Natural killer cell (primary cell): ENCODE measurements at regions not wholly inside any gene's neighbourhood (a gene's known extent, or its start where the extent isn't known, plus 50 kb on each side); places are given as distances from the start of the nearest gene placed in this dataset.

Experiments
- ATAC-seq, 3 donors: fragments of 150-1000 bp in 2 of 3; fragments of 200-7000 bp in 1 of 3; cut with Tn5 transposase; 1 replicate in 1 of 3; 2 replicates in 2 of 3; pipeline ENCODE4 v1.10.0; 2021; ENCODE audit warnings: mild to moderate bottlenecking in 2 of 3, moderate library complexity in 2 of 3
- DNase-seq, 2 donors: peaks; one replicate each; pipeline versions ENCODE4 v3.0.0 to v3.0.0-alpha.2; 2013 to 2021; ENCODE audit warnings: mixed read lengths in 1 of 2
- H3K27ac ChIP-seq: one replicate; pipeline ENCODE4 v1.5.1; 2013; ENCODE audit warnings: mild to moderate bottlenecking, low read length
- H3K27me3 ChIP-seq: one replicate; pipeline ENCODE4 v1.6.1; 2013; ENCODE audit warnings: low read length; ENCODE audit not compliant: control insufficient read depth, insufficient read depth
- H3K36me3 ChIP-seq: one replicate; pipeline ENCODE4 v1.6.1; 2013; ENCODE audit warnings: low read length; ENCODE audit not compliant: control insufficient read depth, insufficient read depth
- H3K4me1 ChIP-seq: one replicate; pipeline ENCODE4 v1.6.1; 2013; ENCODE audit warnings: low read length; ENCODE audit not compliant: control insufficient read depth, insufficient read depth
- H3K4me3 ChIP-seq: one replicate; pipeline ENCODE4 v1.5.1; 2013; ENCODE audit warnings: low read length
- H3K9me3 ChIP-seq: one replicate; pipeline ENCODE4 v1.6.1; 2013; ENCODE audit warnings: low read length; ENCODE audit not compliant: control insufficient read depth, insufficient read depth
- H3K27ac Mint-ChIP-seq, 2 donors: one replicate each; pipeline ENCODE4 v1.8.0; 2022; ENCODE audit warnings: mild to moderate bottlenecking in 2 of 2, mixed read lengths in 2 of 2, moderate library complexity in 1 of 2
- H3K27me3 Mint-ChIP-seq, 2 donors: one replicate each; pipeline ENCODE4 v1.8.0; 2022; ENCODE audit warnings: low read depth in 2 of 2, mixed read lengths in 2 of 2
- H3K36me3 Mint-ChIP-seq: one replicate; pipeline ENCODE4 v1.8.0; 2022; ENCODE audit warnings: mixed read lengths
- H3K4me1 Mint-ChIP-seq, 2 donors: one replicate each; pipeline ENCODE4 v1.8.0; 2022; ENCODE audit warnings: mixed read lengths in 2 of 2
- H3K4me3 Mint-ChIP-seq: one replicate; pipeline ENCODE4 v1.8.0; 2022; ENCODE audit warnings: mild to moderate bottlenecking, moderate library complexity, mixed read lengths
- H3K9me3 Mint-ChIP-seq, 2 donors: one replicate each; pipeline ENCODE4 v1.8.0; 2022; ENCODE audit warnings: mixed read lengths in 2 of 2
- CTCF ChIP-seq: fragments of 200-600 bp; IDR thresholded peaks from one replicate; pipeline ENCODE4 v1.8.0; 2022; ENCODE audit warnings: antibody characterized with exemption
- WGBS: methylation state at CpG from one replicate; pipeline ENCODE4 v1.1.7; 2013; ENCODE audit warnings: missing lambda C conversion rate; ENCODE audit not compliant: insufficient coverage; 5-methylcytosine and 5-hydroxymethylcytosine counted together
- intact Hi-C: fragments of 100-400 bp; cut with micrococcal nuclease; formaldehyde crosslinking; loops from one replicate; pipeline ENCODE4 v1.14.2; 2022

- no peak for TF ChIP-seq CTCF
- no peak overlapping the region for H3K27ac Mint-ChIP-seq
- H3K36me3 Mint-ChIP-seq: no peaks in the 10 kb centered on the region
- DNase-seq (no peak), ATAC-seq (no peak)
- H3K4me3 Mint-ChIP-seq: no peak overlapping the region
- Histone ChIP-seq H3K9me3 (no peaks in the 10 kb centered on the region), H3K4me1 (no peaks in the 10 kb centered on the region), H3K27ac (no peak overlapping the region), H3K36me3 (no peaks in the 10 kb centered on the region), H3K4me3 (no peak overlapping the region), H3K27me3 (no peaks in the 10 kb centered on the region)
- 67% methylated on average over 2 of the region's 3 CpGs for WGBS
- H3K27me3 Mint-ChIP-seq: no peaks in the 10 kb centered on the region
- H3K9me3 Mint-ChIP-seq: peaks cover 7 to 11% of the 10 kb centered on the region in 2 donors
- intact Hi-C loops: no loop called here
- no peaks in the 10 kb centered on the region for H3K4me1 Mint-ChIP-seq
Observed at GRCh38 chr4:156493858-156494257, 477.7 kb downstream of the PDGFC start.

- Histone ChIP-seq H3K36me3 (no peaks in the 10 kb centered on the region), H3K27ac (no peak overlapping the region), H3K4me1 (no peaks in the 10 kb centered on the region), H3K4me3 (no peak overlapping the region), H3K27me3 (no peaks in the 10 kb centered on the region), H3K9me3 (no peaks in the 10 kb centered on the region)
- H3K27ac Mint-ChIP-seq: no peak overlapping the region
- DNase-seq (no peak), ATAC-seq (no peak)
- H3K4me1 Mint-ChIP-seq: no peaks in the 10 kb centered on the region
- H3K36me3 Mint-ChIP-seq: no peaks in the 10 kb centered on the region
- no peak overlapping the region for H3K4me3 Mint-ChIP-seq
- 90% methylated on average over 6 of the region's 6 CpGs for WGBS
- no peaks in the 10 kb centered on the region for H3K27me3 Mint-ChIP-seq
- H3K9me3 Mint-ChIP-seq: peaks cover 7 to 14% of the 10 kb centered on the region in 2 donors
- no peak for TF ChIP-seq CTCF
- intact Hi-C loops: no loop called here
Observed at GRCh38 chr4:156487107-156487506, 484.5 kb downstream of the PDGFC start.

GRCh38 chr4:156481845-156482244 lies 489.8 kb downstream of the PDGFC start:
- Mint-ChIP-seq H3K27ac (no peak overlapping the region), H3K27me3 (no peaks in the 10 kb centered on the region), H3K4me1 (no peaks in the 10 kb centered on the region), H3K9me3 (peaks cover 0 to 3% of the 10 kb centered on the region in 2 donors), H3K36me3 (no peaks in the 10 kb centered on the region), H3K4me3 (no peak overlapping the region)
- no peaks in the 10 kb centered on the region for H3K9me3 ChIP-seq
- H3K27ac ChIP-seq: no peak overlapping the region
- no peaks in the 10 kb centered on the region for H3K27me3 ChIP-seq
- H3K4me3 ChIP-seq: no peak overlapping the region
- no peak for TF ChIP-seq CTCF
- DNase-seq: no peak
- ATAC-seq: no peak
- no peaks in the 10 kb centered on the region for H3K4me1 ChIP-seq
- 90% methylated on average over 6 of the region's 11 CpGs for WGBS
- intact Hi-C loops: no loop called here
- no peaks in the 10 kb centered on the region for H3K36me3 ChIP-seq

DNA sequence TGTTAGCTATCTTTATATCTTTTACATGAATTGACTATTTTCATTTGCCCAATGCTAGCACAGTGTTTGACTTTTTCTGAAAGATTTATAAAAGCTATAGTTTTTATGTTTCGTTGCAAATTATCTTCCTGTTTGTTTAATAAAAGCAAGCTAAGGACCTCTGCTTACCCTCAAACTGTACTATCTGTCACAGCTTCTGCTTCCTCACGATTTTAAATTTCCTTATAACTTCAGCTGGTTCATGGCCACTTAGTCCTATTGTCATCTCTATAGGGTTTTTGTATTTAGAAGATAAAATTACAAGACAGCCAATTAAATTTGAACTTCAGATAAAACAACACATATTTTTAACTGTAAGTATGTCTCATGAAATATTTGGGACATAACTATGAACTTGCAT lies 494.0 kb downstream of the PDGFC start:
- 33% methylated on average over 1 of the region's 2 CpGs for WGBS
- Histone ChIP-seq H3K27me3 (no peaks in the 10 kb centered on the region), H3K4me3 (no peak overlapping the region), H3K9me3 (no peaks in the 10 kb centered on the region), H3K4me1 (no peaks in the 10 kb centered on the region), H3K36me3 (no peaks in the 10 kb centered on the region), H3K27ac (no peak overlapping the region)
- DNase-seq: no peak
- no peak overlapping the region for H3K4me3 Mint-ChIP-seq
- ATAC-seq: no peak
- TF ChIP-seq CTCF: no peak
- intact Hi-C loops: no loop called here
- no peaks in the 10 kb centered on the region for H3K27me3 Mint-ChIP-seq
- no peaks in the 10 kb centered on the region for H3K36me3 Mint-ChIP-seq
- H3K9me3 Mint-ChIP-seq: peaks cover 0 to 4% of the 10 kb centered on the region in 2 donors
- H3K27ac Mint-ChIP-seq: no peak overlapping the region
- H3K4me1 Mint-ChIP-seq: no peaks in the 10 kb centered on the region
